CD4-positive, alpha-beta T cell treated with Interleukin-15 for 1 hour (primary cell): ENCODE measurements at regions not wholly inside any gene's neighbourhood (a gene's known extent, or its start where the extent isn't known, plus 50 kb on each side); places are given as distances from the start of the nearest gene placed in this dataset.
A peak's percentile ranks its signal among the peaks of the same experiment; 100 is the strongest.

Source experiments
- DNase-seq: peaks from one replicate; pipeline ENCODE4 v3.0.0-alpha.2; 2020

DNA sequence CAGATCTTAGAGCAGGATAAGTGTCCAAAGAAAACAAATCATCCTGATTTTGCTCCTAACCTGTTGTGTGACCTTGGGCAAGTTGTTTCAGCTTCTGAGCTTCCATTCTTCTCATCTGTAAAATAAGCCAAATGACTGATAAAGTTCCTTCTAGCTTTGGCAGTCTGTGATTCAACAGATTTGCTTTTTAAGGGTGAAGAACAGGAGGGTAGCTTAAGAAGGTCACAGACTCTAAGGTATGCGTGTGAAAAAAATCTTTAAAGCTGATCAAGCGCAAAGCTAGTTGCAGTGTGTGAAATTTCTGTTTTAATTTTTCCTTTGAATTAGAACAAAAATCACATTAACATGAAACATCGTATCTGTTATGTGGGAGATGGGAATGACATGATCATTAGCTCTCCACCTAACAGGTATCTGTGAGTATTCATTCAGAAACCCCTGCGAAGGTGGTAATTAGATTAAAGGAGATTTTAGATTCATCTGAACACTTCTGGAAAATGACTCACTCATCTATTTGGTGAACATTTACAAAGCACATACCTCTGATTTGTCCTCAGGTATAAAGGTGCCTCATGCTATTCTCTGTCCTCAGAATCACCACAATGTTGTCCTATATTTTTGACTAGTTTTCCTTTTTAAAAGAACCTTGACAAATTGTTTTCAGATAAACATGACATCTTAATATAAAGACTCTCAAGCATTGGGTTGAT is 131.9 kb upstream of the CPM start:
- DNase-seq: no peak

DNA sequence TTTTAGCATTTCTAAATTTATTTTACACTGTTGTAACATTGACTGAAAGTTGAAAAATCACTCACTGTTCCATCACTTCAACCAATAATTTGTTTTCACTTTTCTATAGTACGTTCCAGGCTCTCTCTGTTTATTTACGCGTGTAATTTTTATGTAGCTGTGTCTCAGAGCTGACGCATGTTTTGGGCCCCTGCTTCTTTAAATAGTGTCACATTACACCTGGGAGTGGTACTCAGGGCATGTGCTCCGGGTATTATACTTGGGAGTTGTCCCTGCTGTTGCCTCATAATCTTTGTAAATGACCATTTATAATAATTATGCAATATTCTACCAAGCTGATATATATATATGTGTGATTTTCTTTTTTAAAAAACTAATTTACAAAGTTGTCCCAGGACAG is 132.8 kb upstream of the CPM start:
- no peak for DNase-seq

DNA sequence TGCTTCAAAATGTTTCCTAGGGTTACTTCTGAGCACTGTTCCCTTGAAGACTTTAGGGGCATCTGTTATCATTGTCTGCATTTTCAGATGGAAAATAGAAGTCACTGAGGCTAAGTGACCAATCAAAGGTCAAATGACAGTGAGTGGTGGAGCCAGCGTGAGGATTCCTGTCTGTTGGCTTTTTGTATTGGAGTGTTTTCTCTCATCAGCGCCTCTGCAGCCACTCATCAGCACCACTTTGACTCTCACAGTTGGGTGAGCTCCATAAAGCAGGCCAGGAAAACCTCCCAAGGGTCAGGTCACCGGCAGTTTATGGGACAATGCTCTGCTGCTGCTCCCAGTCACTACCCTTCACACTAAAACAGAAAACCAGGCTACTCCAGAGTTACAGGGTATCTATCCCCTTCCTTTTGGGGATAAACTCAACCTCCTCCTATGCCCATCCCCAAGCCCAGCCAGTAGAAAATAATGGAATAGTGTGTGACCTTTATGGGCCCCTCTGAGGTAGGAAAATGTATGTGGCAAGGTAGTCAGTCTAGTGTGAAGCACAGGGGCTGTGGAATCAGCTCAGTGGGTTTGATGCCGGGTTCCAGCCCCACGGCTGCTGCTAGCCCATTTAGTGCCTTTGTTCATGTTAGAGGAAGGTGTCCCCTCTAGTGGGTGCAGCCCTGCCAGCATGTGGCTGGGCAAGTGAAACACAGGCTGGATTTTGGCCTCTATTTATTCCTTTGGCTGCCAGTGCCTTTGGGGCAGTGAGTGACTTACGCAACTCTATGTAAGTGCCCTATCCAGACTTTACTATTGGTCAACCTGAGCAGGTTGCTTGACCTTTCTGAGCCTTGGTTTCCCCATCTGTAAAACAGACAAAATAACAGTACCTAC is 133.8 kb upstream of the CPM start:
- no peak for DNase-seq

DNA sequence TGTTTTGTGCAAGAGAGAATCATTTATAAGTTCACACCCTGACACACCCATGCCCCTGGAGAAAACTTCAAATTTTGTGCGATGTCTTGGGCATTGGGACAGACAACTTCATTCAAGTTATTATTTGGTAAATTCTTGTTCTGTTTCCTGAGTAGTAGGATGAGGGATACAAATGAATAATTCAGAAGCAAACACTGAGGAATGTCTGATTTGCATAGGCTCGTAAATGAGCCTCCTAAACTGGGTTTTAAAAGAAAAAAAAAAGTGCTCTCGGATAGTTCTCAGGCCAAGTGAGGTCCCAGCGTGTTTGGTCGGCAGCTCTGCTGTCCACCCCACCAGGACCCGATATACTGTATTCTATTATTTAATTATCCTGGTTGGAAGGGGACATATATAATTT is 134.7 kb upstream of the CPM start:
- DNase-seq: no peak

DNA sequence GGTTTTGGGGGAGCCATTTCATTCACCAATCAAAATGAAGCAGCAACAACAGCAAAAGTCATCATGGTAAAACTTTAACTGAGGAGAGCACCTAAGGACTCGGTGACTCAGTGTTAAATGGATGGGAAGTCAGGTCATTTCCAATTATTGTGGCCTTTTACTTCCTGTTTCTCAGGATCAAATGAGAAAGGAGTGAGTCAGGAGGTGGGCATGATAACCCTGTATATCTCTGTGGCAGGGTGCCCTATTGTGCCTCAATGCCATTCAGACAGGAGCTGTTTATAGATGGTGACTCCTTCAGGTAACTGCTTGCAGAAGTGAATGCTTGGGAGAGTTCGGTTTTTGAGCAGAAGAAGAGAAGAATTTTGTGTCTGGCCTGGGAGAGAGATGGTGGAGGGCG is 135.5 kb upstream of the CPM start:
- DNase-seq: no peak

DNA sequence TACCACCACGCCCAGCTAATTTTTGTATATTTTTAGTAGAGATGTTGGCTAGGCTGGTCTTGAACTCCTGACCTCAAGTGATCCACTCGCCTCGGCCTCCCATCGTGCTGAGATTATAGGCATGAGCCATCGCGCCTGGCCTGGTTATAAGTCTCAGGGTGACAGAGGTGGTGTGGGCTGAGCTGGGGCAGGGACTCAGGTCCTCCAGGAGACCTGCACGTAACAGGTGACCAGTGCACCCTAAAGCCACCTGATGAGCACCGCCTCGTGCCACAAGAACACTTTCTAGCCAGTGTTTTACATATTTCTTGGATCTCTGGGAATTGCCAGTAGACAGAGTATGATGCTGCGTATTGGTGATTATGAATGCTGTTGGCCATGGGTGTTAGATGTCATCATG is 136.5 kb upstream of the CPM start:
- DNase-seq: no peak

DNA sequence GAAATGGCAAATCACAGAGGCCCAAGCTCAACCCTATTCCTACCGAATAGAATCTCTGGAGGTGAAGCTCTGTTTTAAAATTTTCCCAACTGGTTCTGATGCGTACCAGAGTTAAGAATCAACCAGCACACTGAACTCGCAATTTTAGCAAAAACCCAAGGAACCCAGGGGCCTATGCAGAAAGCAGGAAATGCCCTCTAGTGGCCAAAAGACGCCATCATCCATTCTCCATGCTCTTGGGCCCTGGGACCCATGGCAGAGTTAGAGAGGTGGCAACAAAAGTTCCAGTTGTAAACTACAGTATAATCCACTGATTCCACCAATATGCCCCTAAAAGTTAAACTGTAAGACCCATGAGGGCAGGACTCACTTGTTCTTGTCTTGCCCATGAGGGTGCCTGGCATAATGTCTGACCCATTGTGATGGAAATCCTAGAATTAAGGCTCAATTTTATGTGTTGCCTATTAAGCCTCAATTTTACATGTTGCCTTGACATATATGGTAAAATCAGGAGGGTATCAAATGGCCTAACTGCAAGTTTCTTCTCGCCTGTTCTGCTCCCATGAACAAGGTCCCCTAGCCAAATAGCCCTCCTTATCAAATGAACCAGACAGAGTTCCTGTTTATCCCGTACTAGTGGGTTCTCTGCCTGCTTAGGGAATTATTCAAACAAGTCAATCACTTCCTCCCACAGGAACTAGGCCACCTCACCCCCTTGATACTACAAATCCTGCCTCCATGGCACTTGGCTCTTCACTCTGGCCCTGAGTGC is 137.5 kb upstream of the CPM start:
- peak; percentile 33 for DNase-seq

DNA sequence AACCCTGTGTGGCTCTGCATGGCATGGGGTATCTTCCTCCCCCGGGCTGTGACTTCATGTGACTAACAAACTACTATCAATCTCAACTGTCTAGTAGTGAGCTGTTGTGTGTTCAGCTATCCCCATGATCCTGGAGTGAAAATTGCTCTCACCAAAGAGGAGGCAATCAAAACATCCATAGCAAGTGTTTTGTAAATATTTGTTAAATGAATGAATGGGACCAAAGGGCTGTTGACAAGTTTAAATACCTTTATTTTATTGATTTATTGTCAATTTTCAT is 138.1 kb upstream of the CPM start:
- DNase-seq: no peak

DNA sequence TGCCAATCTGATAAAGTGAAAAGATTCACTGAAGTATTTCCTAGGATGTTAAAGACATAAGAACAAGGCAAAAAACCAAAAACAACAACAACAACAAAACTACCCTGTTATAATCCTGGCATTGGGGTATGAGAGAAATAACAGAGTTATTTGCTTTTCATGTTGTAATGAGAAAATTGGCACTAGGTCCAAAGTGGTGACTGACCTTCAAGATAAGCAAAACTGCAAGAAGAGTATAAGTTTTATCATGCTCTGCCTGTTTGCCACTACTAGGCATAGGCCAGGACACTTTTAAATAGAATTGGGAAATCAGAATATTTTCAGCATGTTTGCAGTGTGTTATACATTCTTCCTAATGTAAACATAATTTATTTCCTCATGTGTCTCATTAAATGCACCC is 140.1 kb upstream of the CPM start:
- no peak for DNase-seq

DNA sequence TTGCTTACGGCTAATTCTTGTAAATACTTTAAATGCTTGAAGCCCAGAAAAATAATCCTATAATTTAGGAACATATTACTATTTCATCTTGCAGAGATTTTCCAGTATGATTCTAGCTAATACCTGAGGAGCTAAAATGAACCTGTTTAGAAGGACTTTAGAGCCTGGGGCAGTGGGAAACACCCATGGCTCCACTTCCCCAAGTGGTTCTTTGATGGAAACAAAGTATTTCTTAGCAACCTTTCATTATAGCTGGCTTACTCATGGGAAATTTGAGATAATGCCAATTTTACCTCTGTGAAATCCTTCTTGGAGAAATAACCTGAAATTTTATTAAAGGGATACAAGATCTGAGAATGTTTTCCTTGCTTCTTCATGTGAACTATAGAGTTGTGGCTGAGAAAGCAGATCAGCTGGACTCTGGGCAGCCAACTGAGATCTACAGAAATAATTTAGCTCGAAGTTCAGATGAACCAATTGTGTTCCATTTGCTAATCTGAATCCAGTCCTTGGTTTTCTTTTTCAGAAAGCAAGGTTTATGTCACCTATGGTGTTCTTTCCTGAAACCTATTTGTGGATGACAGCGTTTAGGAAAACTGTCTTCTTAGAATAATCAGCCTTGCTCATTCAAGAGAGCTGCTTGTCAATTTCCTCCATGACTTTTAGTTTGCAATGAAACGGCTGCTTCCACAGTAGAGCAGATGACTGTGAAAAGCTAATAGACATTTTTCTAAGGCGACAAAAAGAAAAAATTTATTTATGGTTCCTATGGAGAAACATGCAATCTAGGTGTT is 141.8 kb upstream of the CPM start:
- no peak for DNase-seq

DNA sequence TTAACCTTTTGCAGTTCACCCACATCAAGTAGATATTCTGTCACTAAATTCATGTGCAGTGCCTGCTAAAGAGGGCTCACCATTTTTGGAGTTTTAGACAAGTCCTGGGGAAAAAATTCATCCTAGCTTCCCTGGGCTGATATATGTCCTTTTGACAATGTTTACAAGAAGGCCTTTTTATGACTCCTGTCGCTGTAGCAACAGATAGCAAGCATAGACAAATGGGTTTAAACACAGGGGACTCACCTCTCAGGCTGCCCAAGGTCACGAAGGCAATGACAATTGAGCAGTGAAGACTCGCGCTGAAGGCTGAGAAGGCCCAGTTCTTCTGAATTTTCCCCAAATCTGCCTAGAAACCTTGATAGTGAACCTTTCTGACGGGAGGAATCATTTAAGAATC is 150.7 kb upstream of the CPM start:
- DNase-seq: no peak

DNA sequence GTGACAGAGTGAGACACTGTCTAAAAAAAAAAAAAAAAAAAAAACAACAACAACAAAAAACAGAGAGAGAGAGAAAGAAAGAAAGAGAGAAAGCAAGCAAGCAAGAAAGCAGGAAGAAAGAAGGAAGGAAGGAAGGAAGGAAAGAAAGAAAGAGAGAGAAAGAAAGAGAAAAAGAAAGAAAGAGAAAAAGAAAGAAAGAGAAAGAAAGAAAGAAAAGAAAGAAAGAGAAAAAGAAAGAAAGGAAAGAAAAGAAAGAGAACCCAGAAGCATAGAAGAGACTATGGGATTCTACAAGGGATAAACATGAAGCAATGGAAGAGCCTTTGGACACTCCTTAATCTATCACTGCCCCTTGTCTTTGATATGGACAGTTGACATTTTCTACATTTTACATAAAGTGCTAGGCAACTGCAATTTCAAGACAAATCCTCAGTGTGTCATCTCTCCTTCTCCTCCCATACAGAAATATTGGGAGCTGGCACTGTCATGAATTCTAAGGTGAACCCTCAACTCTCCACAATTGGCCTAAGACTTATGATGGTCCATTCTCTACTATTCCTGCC is 151.9 kb upstream of the CPM start:
- DNase-seq: no peak

DNA sequence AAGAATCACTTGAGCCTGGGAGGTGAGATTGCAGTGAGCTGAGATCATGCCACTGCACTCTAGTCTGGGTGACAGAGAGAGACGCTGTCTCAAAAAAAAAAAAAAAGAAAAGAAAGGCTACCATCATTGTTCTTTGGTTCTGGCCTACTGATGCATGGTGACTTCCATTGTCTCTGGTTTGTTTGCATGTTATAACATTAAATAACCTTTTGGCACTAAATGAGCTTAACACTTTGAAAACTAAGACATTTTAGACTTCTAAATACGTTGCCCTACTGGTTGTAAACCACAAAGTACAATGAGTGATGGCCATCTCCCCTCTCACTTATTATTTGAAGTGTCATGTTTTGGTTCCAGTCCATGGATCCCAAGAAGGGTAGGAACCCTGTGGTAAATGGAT is 152.9 kb upstream of the CPM start:
- no peak for DNase-seq

DNA sequence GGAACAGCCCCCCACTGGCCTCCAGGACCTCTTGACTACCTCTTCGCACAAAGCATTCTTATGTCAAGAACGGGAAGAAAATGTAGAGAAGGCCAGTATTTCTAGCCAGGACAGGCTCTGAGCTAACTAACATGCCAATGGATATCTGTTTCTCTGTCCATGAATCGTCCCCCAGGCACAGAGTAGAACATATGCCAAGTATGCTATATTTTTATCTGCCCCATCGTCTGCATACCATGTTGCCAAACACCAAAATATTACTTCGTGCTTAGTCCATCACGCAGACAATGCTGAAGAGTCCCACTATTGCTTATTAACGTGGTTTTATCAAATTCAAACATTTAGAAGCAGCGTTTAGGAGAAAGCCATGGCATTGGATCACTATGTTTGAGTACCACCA is 151.4 kb upstream of the CPSF6 start:
- DNase-seq: no peak

DNA sequence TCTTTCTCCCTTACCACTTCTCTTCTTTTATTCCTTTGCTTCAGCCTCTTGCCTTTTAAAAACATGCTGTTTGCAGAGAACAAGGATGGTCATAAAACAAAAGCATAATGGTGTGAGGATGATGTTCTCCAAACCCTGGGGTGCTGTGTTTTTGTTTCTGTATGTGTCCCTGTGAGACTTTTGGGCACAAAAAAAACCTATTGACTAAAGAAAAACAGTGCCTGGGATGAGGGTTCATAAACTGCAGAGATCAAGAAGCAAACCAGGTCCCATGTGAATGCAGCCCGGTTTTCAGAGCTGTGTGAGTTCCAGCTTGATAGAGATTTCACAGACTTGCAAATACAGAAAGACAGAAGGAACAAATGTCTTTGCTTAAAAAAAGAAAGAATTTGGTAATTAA is 148.6 kb upstream of the CPSF6 start:
- no peak for DNase-seq

DNA sequence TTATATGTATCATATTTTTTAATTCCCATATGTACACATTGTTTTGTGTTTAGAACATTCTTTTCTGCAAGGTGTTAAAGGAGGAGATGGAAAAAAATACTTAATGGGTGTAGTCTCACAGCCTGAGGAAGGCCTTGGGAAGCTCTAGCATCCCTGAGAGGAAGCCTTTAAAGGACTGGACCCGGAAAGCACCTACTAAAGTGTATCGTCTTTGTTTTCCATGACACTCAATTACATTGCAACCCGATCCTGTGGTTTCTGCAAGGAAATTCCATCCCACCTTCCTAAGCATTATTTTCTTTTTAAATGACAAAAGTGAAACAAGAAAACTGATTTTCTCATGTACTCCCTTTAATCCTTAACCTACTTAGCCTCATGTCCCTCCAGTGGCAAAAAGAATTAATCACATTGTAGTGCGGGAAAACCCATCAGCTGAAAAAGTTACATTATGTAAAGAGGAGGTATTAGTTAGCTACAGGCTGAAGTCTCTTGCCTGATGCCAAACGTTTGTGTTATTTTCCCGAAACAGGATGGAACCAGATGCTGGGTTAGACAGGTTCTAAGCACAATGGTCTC is 147.8 kb upstream of the CPSF6 start:
- DNase-seq: no peak

DNA sequence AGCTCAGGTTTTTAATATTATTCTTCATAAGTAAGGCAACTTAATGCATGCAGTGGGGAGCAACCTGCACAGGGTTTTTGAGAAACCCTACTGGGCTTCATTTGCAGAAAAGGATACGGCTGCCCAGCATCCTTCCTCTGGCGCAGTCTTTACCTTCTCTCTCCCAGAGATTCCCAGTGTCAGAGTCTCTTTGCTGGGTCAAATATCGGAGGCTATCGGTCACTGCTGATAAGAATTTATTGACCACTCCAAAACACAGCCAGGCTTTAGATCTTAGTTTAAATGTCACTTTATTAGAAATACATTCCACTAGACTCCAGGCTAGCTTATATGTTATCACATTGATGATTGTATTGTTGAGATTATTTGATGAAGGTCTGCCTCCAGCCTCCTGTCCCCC is 147.2 kb upstream of the CPSF6 start:
- DNase-seq: no peak

DNA sequence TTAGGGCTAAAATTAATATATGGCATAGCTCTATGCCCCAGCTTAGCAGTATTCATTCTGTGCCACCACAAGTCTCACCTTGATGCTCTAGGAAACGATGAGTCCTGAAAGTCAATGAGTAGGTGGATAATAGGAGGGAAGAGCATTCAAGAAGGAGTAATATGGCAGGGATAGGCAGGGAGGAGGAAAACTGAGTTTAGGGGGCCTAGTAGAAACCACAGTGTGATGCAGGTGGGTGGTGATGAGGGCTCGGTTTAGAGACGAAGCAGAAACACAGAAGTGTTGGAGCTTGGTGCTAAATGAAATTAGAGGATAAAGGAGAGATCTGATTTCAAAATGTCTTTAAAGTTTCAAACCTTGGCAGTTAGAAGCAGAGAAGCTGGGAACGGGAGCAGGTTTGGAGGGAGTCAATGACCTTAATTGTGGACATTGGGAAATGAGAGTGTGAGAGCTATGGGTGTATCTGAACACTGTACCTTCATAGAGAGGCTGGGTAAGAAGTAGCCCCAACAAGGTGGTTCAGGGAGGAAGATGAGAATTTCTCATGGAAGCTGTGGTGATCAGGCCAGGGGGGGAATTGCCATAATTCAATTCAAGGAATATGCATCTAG is 144.7 kb upstream of the CPSF6 start:
- no peak for DNase-seq

DNA sequence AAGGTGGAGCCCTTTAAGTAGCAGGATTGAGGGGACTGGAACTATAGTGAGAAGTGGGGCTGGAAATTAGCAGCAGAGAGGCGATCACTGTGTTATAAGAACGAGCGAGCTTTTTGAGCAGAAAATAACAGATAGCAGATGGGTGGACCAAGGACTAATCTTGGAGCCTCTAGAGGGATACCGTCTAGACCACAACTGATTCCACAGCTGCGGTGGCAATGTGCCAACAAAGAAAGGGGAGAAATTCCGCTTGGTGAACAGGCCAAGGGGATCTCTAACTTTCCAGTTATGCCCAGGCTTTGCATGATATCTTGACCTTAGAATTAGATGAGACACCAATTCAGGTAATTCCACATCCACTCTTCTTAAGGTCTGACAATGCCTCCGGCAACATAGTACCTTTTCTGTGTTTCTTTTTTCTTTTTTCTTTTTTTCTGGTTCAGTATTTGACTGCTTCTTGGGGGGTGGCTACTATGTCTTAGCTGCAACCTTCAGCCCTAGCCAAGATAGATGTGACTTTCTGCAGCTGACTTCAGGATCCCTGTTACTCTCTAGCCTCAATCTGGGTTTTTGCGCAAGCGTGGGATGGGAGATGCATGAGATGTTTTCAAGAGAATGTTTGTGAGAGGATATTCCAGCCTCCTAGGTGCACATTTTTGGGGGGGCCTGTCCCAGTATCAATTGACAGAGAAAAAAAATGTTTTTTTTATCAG is 143.4 kb upstream of the CPSF6 start:
- no peak for DNase-seq

DNA sequence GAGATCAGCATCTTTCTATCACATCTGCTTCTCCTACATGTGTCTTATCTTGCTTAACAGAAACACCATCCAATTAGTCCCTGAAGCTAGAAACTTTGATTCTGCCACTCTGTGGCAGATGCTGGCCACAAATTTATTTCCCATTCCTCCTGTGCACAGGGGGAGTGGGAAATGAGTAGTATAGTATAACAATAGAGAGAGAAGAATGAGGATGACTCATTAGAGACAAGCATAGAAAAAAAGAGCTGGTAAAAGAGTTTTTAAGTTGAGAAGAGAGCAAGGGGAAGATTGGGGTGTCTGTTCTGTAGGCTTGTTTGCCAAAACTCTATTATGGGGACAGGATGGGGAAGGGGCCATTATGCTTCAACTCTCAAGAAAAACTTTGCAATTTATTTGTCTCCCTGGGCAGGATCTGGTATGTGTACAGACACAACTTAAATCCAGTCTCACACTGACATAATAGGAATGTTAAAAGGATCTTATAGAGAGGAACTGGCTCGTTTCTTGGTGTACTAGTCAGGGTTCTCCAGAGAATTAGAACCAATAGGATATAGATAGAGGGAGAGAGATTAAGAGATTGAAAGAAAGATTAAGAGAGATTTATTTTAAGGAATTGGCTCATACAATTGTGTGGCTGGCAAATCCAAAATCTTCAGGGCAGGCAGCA is 142.6 kb upstream of the CPSF6 start:
- DNase-seq: no peak
